ENCODE measurements at regions not wholly inside any gene's neighbourhood (a gene's known extent, or its start where the extent isn't known, plus 50 kb on each side); places are given as distances from the start of the nearest gene placed in this dataset.

- TF ChIP-seq CTCF (IDR thresholded peaks at IDR 0.05; ENCODE audit: low read depth, low read length) (no peak), EZH2phosphoT487 (IDR thresholded peaks at IDR 0.05; ENCODE audit: low read depth) (no peak)
Observed at GRCh38 chr1:60867782-60868181, 214.6 kb upstream of the NFIA start.

All from OCI-LY3 (cell line).